ENCODE measurements at regions not wholly inside any gene's neighbourhood (a gene's known extent, or its start where the extent isn't known, plus 50 kb on each side); places are given as distances from the start of the nearest gene placed in this dataset.

DNA sequence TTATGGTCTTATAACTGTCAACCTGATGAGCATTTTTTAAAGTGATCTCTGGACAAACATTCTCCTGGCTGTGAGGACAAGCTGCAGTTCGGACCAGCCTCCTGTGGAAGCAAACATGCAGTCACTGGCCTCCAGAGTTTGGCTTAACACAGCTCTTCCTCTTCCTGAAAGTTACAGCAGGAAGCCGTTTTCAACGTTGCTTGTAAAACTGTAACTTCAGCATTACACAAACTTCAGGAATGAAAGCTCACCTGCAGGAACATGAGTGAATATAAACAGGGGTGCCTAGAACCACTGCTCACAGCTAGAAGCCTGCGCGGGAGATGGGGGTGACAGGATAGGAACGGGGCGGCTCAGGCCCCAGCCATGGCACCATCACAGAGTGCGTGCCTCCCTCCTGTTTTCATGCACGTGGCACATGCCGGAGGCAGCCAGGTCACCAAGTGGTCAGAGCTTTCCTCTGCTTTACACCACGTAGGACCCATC lies 292.9 kb upstream of the PITRM1 start:
- TF ChIP-seq, protein P1, sequence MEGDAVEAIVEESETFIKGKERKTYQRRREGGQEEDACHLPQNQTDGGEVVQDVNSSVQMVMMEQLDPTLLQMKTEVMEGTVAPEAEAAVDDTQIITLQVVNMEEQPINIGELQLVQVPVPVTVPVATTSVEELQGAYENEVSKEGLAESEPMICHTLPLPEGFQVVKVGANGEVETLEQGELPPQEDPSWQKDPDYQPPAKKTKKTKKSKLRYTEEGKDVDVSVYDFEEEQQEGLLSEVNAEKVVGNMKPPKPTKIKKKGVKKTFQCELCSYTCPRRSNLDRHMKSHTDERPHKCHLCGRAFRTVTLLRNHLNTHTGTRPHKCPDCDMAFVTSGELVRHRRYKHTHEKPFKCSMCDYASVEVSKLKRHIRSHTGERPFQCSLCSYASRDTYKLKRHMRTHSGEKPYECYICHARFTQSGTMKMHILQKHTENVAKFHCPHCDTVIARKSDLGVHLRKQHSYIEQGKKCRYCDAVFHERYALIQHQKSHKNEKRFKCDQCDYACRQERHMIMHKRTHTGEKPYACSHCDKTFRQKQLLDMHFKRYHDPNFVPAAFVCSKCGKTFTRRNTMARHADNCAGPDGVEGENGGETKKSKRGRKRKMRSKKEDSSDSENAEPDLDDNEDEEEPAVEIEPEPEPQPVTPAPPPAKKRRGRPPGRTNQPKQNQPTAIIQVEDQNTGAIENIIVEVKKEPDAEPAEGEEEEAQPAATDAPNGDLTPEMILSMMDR (IDR thresholded peaks at IDR 0.05; ENCODE audit: insufficient read depth, low read length), result no peak
- no peak for TF ChIP-seq POLR2AphosphoS5 (IDR thresholded peaks at IDR 0.05; ENCODE audit: low read depth)
